ENCODE measurements at regions not wholly inside any gene's neighbourhood (a gene's known extent, or its start where the extent isn't known, plus 50 kb on each side); places are given as distances from the start of the nearest gene placed in this dataset.

GRCh38 chr18:60691061-60691460 lies 318.5 kb upstream of the MC4R start:
- Mint-ChIP-seq H3K9me3 (ENCODE audit: low read depth) (no peaks in the 10 kb centered on the region), H3K36me3 (no peaks in the 10 kb centered on the region), H3K27me3 (no peaks in the 10 kb centered on the region), H3K4me3 (no peak overlapping the region), H3K4me1 (no peaks in the 10 kb centered on the region), H3K27ac (no peak overlapping the region)
- DNase-seq, result no peak
- ATAC-seq, result no peak
- CTCF ChIA-PET, result no interaction called here

- no peak overlapping the region for H3K4me3 Mint-ChIP-seq
- H3K9me3 Mint-ChIP-seq (ENCODE audit: low read depth), result no peaks in the 10 kb centered on the region
- H3K27ac Mint-ChIP-seq, result no peak overlapping the region
- no peaks in the 10 kb centered on the region for H3K4me1 Mint-ChIP-seq
- DNase-seq (no peak), ATAC-seq (no peak)
- CTCF ChIA-PET, result no interaction called here
- no peaks in the 10 kb centered on the region for H3K36me3 Mint-ChIP-seq
- no peaks in the 10 kb centered on the region for H3K27me3 Mint-ChIP-seq
Measured at GRCh38 chr18:60693426-60693825, 320.9 kb upstream of the MC4R start.

- H3K27ac Mint-ChIP-seq, result no peak overlapping the region
- no peaks in the 10 kb centered on the region for H3K9me3 Mint-ChIP-seq (ENCODE audit: low read depth)
- no peaks in the 10 kb centered on the region for H3K36me3 Mint-ChIP-seq
- CTCF ChIA-PET, result no interaction called here
- ATAC-seq (no peak), DNase-seq (no peak)
- no peaks in the 10 kb centered on the region for H3K4me1 Mint-ChIP-seq
- H3K4me3 Mint-ChIP-seq, result no peak overlapping the region
- no peaks in the 10 kb centered on the region for H3K27me3 Mint-ChIP-seq
Measured at GRCh38 chr18:60698901-60699300, 326.3 kb upstream of the MC4R start.

- Mint-ChIP-seq H3K27ac (no peak overlapping the region), H3K4me1 (no peaks in the 10 kb centered on the region), H3K27me3 (no peaks in the 10 kb centered on the region), H3K9me3 (ENCODE audit: low read depth) (peaks cover 11% of the 10 kb centered on the region), H3K36me3 (no peaks in the 10 kb centered on the region), H3K4me3 (no peak overlapping the region)
- no peak for ATAC-seq
- CTCF ChIA-PET, result no interaction called here
- DNase-seq, result no peak
Measured at GRCh38 chr18:60722742-60723141, 350.2 kb upstream of the MC4R start.

GRCh38 chr18:60732143-60732542 lies 359.6 kb upstream of the MC4R start:
- Mint-ChIP-seq H3K4me1 (no peaks in the 10 kb centered on the region), H3K27ac (no peak overlapping the region), H3K4me3 (no peak overlapping the region), H3K27me3 (no peaks in the 10 kb centered on the region), H3K36me3 (no peaks in the 10 kb centered on the region), H3K9me3 (ENCODE audit: low read depth) (no peaks in the 10 kb centered on the region)
- DNase-seq (no peak), ATAC-seq (no peak)
- CTCF ChIA-PET, result no interaction called here

GRCh38 chr18:60739212-60739611 lies 366.6 kb upstream of the MC4R start:
- H3K36me3 Mint-ChIP-seq, result no peaks in the 10 kb centered on the region
- H3K4me1 Mint-ChIP-seq, result no peaks in the 10 kb centered on the region
- CTCF ChIA-PET, result no interaction called here
- H3K4me3 Mint-ChIP-seq, result no peak overlapping the region
- no peak for ATAC-seq
- no peaks in the 10 kb centered on the region for H3K9me3 Mint-ChIP-seq (ENCODE audit: low read depth)
- DNase-seq, result no peak
- no peak overlapping the region for H3K27ac Mint-ChIP-seq
- H3K27me3 Mint-ChIP-seq, result no peaks in the 10 kb centered on the region

- H3K27me3 Mint-ChIP-seq, result no peaks in the 10 kb centered on the region
- H3K4me1 Mint-ChIP-seq, result no peaks in the 10 kb centered on the region
- no peak for ATAC-seq
- H3K9me3 Mint-ChIP-seq (ENCODE audit: low read depth), result no peaks in the 10 kb centered on the region
- H3K4me3 Mint-ChIP-seq, result no peak overlapping the region
- CTCF ChIA-PET, result no interaction called here
- no peaks in the 10 kb centered on the region for H3K36me3 Mint-ChIP-seq
- no peak for DNase-seq
- no peak overlapping the region for H3K27ac Mint-ChIP-seq
Measured at GRCh38 chr18:60740313-60740712, 367.7 kb upstream of the MC4R start.

- no peak overlapping the region for H3K4me3 Mint-ChIP-seq
Measured at GRCh38 chr18:60746491-60746890, 373.9 kb upstream of the MC4R start.

GRCh38 chr18:60746919-60747318 lies 374.3 kb upstream of the MC4R start:
- H3K4me3 Mint-ChIP-seq, result no peak overlapping the region
- ATAC-seq (no peak), DNase-seq (no peak)
- H3K4me1 Mint-ChIP-seq, result no peaks in the 10 kb centered on the region
- no peak overlapping the region for H3K27ac Mint-ChIP-seq
- no peaks in the 10 kb centered on the region for H3K9me3 Mint-ChIP-seq (ENCODE audit: low read depth)
- H3K36me3 Mint-ChIP-seq, result no peaks in the 10 kb centered on the region
- H3K27me3 Mint-ChIP-seq, result no peaks in the 10 kb centered on the region
- CTCF ChIA-PET, result no interaction called here

More at GRCh38 chr18:60746491-60746890, 373.9 kb upstream of the MC4R start:
- no peaks in the 10 kb centered on the region for H3K27me3 Mint-ChIP-seq
- no peak for ATAC-seq
- CTCF ChIA-PET, result no interaction called here
- no peaks in the 10 kb centered on the region for H3K36me3 Mint-ChIP-seq
- no peak overlapping the region for H3K27ac Mint-ChIP-seq
- H3K4me1 Mint-ChIP-seq, result no peaks in the 10 kb centered on the region
- no peak for DNase-seq
- H3K9me3 Mint-ChIP-seq (ENCODE audit: low read depth), result no peaks in the 10 kb centered on the region

- Mint-ChIP-seq H3K9me3 (ENCODE audit: low read depth) (peaks cover 6% of the 10 kb centered on the region), H3K4me1 (no peaks in the 10 kb centered on the region), H3K27me3 (no peaks in the 10 kb centered on the region), H3K27ac (no peak overlapping the region), H3K36me3 (no peaks in the 10 kb centered on the region), H3K4me3 (no peak overlapping the region)
- CTCF ChIA-PET, result no interaction called here
- ATAC-seq (no peak), DNase-seq (no peak)
Measured at GRCh38 chr18:60753753-60754152, 381.2 kb upstream of the MC4R start.

GRCh38 chr18:60754413-60755009 lies 381.9 kb upstream of the MC4R start:
- CTCF ChIA-PET, result no interaction called here
- no peak for ATAC-seq
- DNase-seq, result no peak
- Mint-ChIP-seq H3K27ac (no peak overlapping the region), H3K4me3 (no peak overlapping the region), H3K27me3 (no peaks in the 10 kb centered on the region), H3K9me3 (ENCODE audit: low read depth) (peaks cover 6% of the 10 kb centered on the region), H3K36me3 (no peaks in the 10 kb centered on the region), H3K4me1 (no peaks in the 10 kb centered on the region)

- Mint-ChIP-seq H3K4me3 (no peak overlapping the region), H3K4me1 (no peaks in the 10 kb centered on the region), H3K27me3 (no peaks in the 10 kb centered on the region), H3K36me3 (no peaks in the 10 kb centered on the region), H3K27ac (no peak overlapping the region), H3K9me3 (ENCODE audit: low read depth) (peaks cover 6% of the 10 kb centered on the region)
- CTCF ChIA-PET, result no interaction called here
- DNase-seq (no peak), ATAC-seq (no peak)
Measured at GRCh38 chr18:60755134-60755533, 382.6 kb upstream of the MC4R start.

GRCh38 chr18:60775978-60776377 lies 403.4 kb upstream of the MC4R start:
- H3K27ac Mint-ChIP-seq, result no peak overlapping the region
- DNase-seq (no peak), ATAC-seq (no peak)
- H3K27me3 Mint-ChIP-seq, result no peaks in the 10 kb centered on the region
- H3K4me1 Mint-ChIP-seq, result no peaks in the 10 kb centered on the region
- no peaks in the 10 kb centered on the region for H3K36me3 Mint-ChIP-seq
- no peak overlapping the region for H3K4me3 Mint-ChIP-seq
- CTCF ChIA-PET, result no interaction called here
- H3K9me3 Mint-ChIP-seq (ENCODE audit: low read depth), result peaks cover 20% of the 10 kb centered on the region

GRCh38 chr18:60784161-60784560 lies 411.6 kb upstream of the MC4R start:
- Mint-ChIP-seq H3K9me3 (ENCODE audit: low read depth) (peaks cover 8% of the 10 kb centered on the region), H3K4me3 (no peak overlapping the region), H3K4me1 (no peaks in the 10 kb centered on the region), H3K27me3 (no peaks in the 10 kb centered on the region), H3K36me3 (no peaks in the 10 kb centered on the region), H3K27ac (no peak overlapping the region)
- no peak for ATAC-seq
- CTCF ChIA-PET, result no interaction called here
- no peak for DNase-seq

GRCh38 chr18:60794802-60795201 lies 422.2 kb upstream of the MC4R start:
- Mint-ChIP-seq H3K9me3 (ENCODE audit: low read depth) (peaks cover 8% of the 10 kb centered on the region), H3K27ac (no peak overlapping the region), H3K36me3 (no peaks in the 10 kb centered on the region), H3K27me3 (no peaks in the 10 kb centered on the region), H3K4me1 (no peaks in the 10 kb centered on the region), H3K4me3 (no peak overlapping the region)
- no peak for DNase-seq
- CTCF ChIA-PET, result no interaction called here
- no peak for ATAC-seq
